HG02943 (cell line): ENCODE measurements at regions not wholly inside any gene's neighbourhood (a gene's known extent, or its start where the extent isn't known, plus 50 kb on each side); places are given as distances from the start of the nearest gene placed in this dataset.
"Not testable (repeated sequence)": the region's sequence is repeated elsewhere in the genome, so short reads cannot be mapped to it uniquely, and the experiment has no call there.

Experiments
- ATAC-seq: cut with Tn5 transposase; IDR thresholded peaks from one replicate; pipeline ENCODE4 v1.9.1; 2021; ENCODE audit warnings: mild to moderate bottlenecking, low read depth, moderate library complexity; ENCODE audit not compliant: unreplicated experiment

DNA sequence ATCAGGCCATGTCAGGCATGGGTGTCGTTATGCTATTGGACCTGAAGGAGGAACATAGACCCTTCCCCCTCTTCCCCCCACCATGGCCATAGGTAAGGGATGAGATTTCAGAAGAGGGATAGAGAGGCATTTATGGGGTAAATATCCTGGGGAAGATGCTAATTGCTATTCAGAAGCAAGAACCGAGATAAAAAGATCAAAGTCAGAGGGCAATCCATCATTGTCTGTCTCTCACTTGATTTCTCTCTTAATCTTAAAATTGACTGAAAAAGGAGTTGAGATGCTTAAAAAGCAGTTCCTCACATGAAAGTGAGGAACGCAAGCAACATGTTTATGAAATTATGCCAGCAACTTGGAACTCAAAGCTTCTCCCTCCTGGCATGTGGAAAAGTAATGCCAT, 212.0 kb downstream of the RPAP3 start:
- ATAC-seq = no peak

DNA sequence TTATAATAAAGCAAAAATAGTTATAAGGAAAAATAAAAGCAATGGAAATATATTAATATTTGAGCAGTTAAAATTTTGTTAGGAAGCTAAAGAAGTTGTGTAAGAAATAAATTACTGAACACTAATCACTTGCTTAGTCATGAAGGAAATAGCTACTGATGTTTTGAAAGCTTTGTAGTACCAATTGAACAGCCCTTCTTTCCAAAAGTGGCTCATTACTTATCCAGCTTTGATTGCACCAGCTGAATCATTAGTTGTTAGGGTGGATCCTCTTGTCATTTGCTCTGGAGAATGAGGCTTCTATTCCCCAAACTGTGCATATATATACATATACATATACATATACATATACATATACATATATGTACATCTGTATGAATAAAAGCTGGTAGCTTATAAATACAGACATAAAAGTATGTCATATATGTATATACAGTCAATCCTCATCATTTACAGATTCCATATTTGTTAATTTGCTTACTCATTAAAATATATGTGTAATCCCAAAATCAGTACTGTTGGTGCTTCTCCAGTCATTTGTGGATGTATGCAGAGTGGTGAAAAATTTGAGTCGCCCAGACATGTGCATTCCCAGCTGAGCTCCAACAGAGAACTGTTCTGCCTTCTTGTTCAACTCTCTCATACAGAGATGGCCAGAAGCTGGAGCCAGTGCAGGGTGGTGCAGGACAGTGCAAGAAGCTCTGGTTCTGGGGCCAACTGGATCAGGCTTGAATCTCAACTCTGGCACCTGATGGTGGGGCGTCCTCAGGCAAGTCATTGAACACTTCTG, 214.1 kb downstream of the RPAP3 start:
- no peak for ATAC-seq

DNA sequence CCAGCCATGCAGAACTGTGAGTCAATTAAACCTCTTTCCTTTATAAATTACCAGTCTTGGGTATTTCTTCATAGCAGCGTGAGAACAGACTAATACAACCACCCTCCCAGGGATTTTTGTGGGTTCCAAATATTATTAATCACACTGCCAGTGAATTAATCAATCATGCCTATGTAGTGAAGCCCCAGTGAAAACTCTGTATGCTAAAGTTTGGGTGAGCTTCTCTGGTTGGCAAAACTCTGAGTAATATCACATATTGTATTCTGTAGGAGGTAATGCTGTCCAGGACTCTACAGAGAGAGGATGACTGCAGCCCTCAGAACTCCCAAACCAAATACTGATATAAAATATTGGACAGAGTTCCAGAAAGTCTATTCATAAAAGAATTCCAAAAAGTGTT, 216.9 kb downstream of the RPAP3 start:
- ATAC-seq = no peak

DNA sequence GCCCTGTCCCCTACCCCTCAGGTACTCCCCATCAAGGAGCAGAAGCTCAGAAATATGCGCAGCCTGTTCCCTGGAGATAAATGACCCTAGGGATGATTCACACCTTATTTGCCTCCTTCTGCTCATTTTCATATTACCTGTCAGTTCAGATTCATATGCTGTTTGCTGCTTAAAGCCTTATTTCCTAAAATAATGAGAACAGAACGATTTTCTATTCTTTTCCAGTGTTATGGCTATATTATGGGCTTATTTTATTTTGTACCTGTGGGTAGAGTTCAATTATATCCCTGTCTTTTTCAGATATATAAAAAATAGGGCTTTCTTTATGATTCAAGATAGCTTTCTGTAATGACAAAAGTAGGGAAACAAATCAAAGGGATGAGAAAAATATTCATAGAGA, 224.8 kb downstream of the RPAP3 start:
- no peak for ATAC-seq

DNA sequence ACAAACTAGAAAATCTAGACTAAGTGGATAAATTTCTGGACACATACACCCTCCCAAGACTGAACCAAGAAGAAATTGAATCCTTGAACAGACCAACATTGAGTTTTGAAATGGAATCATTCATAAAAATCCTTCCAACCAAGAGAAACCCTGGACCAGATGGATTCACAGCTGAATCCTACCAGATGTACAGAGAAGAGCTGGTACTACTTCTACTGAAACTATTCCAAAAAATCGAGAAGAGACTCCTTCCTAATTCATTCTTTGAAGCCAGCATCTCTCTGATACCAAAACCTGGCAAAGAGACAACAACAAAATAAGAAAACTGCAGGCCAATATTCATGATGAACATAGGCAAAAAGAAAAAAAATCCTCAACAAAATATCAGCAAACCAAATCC, 227.4 kb downstream of the RPAP3 start:
- no peak for ATAC-seq

DNA sequence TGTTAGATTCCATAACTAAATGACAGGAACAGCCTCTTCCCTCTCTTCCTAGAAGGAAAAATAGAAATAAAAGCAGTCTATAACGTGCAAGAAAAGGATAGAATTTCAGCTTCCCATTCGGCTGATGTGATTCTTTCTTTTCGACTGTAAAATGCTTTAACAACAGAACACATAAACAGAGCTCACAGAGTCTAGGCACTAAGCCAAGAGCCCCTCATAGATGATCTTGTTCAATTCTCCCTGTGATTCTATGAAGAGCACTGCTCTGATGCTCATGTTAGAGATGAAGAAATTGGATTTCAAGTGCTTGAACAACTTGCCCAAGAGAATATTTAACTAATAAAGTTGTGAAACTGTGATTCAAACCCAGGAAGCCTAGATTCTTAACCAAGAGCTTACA, 232.7 kb downstream of the RPAP3 start:
- no peak for ATAC-seq

DNA sequence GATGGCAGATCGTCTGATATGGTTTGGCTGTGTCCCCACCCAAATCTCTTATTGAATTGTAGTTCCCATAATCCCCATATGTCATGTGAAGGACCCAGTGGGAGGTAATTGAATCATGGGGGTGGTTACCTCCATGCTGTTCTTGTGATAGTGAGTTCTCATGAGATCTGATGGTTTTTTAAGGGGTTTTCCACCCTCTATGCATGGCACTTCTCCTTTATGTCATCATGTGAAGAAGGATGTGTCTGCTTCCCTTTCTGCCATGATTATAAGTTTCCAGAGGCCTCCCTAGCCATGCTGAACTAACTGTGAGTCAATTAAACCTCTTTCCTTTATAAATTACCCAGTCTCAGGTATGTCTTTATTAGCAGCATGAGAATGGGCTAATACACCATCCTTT, 235.5 kb downstream of the RPAP3 start:
- ATAC-seq = not testable (repeated sequence)

DNA sequence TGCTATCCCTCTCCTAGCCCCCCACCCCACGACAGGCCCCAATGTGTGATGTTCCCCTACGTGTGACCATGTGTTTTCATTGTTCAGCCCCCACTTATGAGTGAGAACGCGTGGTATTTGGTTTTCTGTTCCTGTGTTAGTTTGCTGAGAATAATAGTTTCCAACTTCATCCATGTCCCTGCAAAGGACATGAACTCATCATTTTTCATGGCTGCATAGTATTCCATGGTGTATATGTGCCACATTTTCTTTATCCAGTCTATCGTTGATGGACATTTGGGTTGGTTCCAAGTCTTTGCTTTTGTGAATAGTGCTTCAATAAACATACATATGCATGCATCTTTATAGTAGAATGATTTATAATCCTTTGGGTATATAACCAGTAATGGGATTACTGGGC, 241.9 kb downstream of the RPAP3 start:
- not testable (repeated sequence) for ATAC-seq

DNA sequence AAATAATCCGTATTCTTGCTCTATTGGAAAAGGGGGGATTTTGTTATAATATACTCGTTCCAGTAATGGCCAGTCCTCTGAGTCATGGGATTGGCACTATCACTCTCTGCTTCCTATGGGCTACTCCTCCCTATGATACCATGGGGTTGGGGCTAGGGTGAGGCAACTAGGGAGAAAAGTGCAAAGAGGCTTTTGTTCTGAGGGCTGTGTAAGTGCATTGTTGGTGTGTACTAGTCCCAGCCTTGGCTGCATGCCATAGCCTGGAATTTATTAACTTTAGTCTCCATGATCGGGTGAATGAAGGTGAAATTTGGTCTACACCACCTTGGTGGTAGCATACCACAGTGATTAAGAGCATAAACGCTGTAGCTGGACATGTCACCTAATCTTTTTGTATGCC, 247.6 kb downstream of the RPAP3 start:
- no peak for ATAC-seq

DNA sequence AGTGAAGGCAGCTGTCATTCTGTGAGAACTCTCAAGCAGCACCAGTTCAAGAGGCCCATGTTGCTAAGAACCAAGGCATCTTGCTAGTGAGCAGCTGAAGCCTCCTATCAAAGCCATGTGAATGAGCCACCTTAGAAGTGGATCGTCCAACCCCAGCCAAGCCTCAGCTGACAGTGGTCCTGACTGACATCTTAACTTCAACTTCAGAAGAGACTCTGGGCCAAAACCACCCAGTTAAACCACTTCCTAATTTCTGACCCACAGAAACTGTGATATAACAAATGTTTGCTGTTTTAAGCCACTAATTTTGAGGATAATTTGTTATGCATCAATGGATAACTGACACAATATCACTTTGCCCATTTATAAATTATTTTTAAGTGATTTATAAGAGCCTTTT, 256.0 kb downstream of the RPAP3 start:
- no peak for ATAC-seq

DNA sequence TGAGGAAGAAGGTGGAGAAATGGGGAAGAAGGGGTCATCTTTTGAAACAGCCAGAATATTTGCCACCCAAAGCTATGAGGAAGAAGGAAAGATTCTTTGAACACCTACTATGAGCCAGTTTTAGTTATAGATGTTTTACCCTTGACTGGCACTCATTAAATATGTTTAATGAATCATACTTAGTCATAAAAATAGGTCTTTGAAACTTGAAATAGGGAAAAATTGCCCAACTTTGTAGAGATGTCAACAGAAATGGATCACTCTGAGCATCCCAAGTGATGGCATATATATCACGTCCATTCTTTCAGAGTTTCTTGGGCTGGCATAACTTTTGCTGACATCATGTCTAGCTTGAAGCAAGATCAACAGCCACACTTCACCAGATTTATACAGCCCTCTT, 263.5 kb downstream of the RPAP3 start:
- ATAC-seq = no peak

DNA sequence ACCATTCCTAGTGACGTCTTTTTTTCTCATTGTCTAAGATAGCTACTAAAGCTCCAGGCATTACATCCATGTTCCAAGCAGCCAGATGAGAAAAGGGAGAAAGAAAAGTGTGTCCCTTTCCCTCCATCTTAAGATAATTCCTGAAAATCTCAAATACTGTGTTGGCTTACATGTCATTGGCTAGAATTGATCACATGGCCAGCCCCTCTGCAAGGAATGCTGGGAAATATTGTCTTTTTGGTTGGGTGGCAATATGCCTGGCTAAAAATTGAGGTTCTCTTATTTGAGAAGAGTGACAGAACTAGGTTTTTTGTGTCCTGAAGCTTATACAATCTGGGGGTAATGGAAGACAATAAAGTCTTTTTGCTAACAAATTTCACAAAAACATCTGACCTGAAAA, 264.3 kb downstream of the RPAP3 start:
- ATAC-seq = no peak

DNA sequence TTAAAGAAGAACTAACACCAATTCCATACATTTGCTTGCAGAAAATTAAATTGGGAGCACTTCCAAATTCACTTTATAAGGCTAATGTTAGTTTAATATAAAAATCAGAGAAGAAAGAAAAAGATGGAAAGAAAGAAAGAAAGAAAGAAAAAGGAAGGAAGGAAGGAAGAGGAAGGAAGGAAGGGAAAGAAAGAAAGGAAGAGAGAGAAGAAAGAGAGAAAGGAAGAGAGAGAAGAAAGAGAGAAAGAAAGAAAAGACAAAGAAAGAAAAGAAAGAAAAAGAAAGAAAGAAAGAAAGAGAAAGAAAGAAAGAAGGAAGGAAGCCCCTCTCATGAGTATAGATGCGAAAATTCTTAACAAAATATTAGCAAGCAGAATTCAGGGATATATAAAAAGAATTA, 267.7 kb downstream of the RPAP3 start:
- no peak for ATAC-seq

DNA sequence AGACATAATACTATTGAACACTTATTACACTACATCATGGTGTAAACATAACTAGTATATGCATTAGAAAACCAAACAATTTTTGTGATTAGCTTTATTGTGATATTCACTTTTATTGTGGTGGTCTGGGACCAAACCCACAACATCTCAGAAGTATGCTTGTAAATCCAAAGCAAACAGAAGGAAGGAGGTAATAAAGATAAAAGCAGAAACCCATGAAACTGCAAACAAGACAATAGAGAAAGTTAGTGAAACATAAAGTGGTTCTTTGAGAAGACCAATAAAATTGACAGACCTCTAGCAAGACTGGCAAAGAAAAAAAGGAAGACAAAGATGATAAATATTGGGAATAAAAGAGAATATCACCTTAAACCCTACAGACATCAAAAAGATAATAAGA, 268.3 kb downstream of the RPAP3 start:
- no peak for ATAC-seq

DNA sequence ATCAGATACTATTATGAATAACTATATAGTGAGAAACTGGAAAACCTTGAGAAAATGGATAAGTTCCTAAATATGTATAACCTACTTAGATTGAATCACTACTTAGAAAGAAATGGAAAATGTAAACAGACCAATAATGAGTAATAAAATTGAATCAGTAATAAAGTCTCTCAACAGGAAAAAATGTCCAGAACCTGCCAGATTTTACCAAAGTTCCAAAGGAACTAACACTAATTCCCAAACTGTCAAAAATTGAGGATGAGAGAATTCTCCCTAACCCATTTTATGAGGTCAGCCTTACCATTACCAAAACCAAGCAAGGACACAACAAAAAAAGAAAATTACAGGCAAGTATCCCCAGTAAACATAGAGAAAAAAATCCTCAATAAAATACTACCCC, 272.0 kb downstream of the RPAP3 start:
- no peak for ATAC-seq

DNA sequence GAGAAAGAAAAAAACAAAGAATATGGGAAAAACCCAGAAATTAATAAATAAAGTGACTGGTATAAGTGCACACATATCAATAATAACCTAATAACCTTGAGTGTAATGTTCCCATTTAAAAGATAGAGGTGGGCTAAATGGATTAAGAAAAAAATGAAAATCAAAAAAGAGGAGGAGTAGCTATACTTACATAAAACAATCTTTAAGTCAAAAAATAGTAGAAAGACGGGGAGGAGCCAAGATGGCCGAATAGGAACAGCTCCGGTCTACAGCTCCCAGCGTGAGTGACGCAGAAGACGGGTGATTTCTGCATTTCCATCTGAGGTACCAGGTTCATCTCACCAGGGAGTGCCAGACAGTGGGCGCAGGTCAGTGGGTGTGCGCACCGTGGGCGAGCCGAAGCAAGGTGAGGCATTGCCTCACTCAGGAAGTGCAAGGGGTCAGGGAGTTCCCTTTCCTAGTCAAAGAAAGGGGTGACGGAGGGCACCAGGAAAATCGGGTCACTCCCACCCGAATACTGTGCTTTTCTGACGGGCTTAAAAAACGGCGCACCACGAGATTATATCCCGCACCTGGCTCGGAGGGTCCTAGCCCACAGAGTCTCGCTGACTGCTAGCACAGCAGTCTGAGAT, 279.0 kb downstream of the RPAP3 start:
- ATAC-seq = not testable (repeated sequence)

DNA sequence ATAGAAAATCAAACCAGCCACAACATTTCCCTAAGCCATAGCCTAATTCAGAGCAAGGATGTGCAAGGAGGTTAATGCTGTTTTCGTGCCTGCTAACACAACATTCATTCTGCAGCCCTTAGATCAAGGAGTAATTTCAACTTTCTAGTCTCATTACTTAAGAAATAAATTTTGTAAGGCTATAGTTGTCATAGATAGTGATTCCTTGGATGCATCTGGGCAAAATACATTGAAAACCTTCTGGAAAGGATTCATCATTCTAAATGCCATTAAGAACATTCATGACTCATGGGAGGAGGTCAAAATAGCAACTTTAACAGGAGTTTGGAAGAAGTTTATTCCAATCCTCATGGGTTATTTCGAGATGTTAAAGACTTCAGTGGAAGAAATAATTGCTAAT, 283.2 kb downstream of the RPAP3 start:
- no peak for ATAC-seq

DNA sequence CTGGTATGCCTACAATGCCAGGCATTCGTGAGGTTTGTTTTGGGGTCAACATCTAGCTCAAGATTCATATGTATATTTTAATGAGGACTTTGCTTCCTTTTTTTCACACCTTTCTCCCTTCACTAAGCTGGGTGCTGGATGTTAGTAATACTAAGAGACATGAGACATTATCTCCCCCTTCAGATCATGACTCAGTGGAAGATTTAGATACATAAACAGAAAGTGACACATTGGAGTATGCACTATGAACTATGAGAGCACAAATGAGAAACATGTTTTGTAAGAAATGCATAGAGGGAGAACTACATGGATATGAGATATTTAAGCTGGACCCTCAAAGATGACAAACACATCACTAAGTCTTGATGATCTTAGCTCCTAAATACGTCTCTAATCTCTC, 286.3 kb downstream of the RPAP3 start:
- ATAC-seq = no peak

DNA sequence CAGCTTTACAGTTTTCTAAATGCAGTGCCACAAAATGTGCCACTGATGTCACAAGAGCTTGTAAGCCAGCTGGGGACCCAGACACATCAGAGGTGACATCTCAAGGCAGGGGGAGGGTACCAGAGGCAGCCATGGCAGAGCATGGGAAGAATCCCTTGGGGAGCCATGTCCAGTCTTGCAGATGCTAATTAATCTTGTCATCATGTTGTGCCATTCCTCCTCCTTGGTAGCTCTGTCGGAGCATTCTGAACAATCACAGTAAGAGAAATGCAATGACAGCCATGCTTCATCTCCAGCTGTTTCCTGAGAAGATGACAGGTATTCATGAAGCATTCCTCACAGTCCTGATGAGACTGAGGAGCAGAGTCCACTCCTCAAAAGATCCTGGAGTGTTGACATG, 287.9 kb downstream of the RPAP3 start:
- no peak for ATAC-seq

DNA sequence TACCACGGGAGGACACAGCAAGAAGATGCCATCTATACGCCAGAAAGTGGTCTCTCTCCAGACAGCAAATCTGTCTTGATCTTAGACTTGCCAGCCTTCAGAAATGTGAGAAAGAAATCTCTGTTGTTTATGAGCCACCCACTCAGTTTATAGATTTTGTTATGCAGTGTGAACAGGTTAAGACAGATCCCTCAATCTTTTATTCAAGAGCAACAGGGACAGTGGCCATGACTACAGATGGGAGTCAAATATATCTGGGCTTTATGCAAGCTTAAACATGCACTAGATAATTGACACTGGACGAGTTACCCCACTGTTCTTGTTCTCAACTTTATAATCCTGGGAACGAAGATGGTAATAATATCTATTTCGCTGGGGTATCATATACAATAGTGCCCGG, 288.7 kb downstream of the RPAP3 start:
- ATAC-seq = no peak

DNA sequence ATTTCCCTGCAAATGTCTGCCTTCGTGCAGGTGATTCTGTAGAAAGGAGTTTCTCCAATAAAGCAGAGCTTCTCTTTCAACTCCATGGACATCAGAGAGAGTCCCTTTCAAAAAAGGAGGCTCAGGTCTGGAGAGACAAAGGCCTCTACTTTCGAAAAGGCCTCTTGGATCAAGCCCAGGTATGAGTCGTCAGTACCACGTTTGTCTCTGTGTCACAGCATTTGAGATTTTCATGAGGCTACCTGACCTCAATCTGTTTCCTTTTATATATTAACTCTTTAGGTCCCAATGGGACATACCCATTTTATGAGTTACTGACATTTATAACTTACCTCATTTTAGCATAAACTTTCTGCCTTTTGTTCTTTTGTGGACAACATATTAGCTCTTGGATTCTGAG, 290.8 kb downstream of the RPAP3 start:
- ATAC-seq = no peak

DNA sequence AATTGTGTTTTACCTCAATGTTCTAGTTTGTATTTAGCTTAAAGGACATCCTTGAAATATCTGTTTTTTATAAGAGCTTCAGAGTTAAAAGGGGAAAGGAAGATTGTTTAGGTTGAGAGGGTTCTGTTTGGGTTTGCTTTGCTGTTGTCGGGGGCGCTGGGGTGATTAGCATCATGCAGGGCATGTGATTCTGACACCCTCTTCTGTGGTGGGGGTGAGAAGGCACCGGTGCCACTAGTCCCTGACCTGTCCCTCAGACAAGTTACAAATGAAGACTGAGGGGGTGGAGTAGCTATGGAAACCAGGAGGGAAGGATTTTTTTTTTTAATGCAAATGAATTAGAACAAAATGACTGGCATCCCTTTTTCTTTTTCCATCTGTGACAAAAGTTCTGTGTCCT, 291.3 kb downstream of the RPAP3 start:
- ATAC-seq = no peak
